IMR-90 (cell line): ENCODE measurements at regions not wholly inside any gene's neighbourhood (a gene's known extent, or its start where the extent isn't known, plus 50 kb on each side); places are given as distances from the start of the nearest gene placed in this dataset.
"Not testable (repeated sequence)": the region's sequence is repeated elsewhere in the genome, so short reads cannot be mapped to it uniquely, and the experiment has no call there.

Experiments used
- ATAC-seq: fragments of 200-7000 bp; cut with Tn5 transposase; 2 replicates; pipeline ENCODE4 v1.9.1; 2020; ENCODE audit warnings: low read depth, mild to moderate bottlenecking, moderate library complexity
- BruUV-seq: library from RNA; stranded (reverse); fragments of 400-500 nt; replicated peaks from 2 replicates; lab custom pipeline; 2021; lab: Mats Ljungman, UMichigan
- CTCF ChIA-PET: fragments of 300-600 bp; formaldehyde crosslinking; extraction: SDS; loops from one replicate; lab custom pipeline; 2021; ENCODE audit warnings: antibody characterized with exemption; lab: Yijun Ruan, JAX
- POLR2A ChIA-PET: fragments of 300-600 bp; sonication (Branson Sonifier 250); formaldehyde crosslinking; loops from one replicate; lab custom pipeline; 2022; ENCODE audit warnings: antibody characterized with exemption; ENCODE audit not compliant: unreplicated experiment; lab: Charles Lee
- DNase-seq: peaks from one replicate; pipeline ENCODE4 v3.0.0; 2013
- H2AFZ ChIP-seq: replicated peaks from 2 replicates; pipeline ENCODE3; 2013; ENCODE audit warnings: low read length, mild to moderate bottlenecking; ENCODE audit not compliant: poor library complexity
- H2AK5ac ChIP-seq: 2 replicates; pipeline ENCODE4 v1.6.1; 2013; ENCODE audit warnings: low read depth, low read length, inconsistent platforms
- H2AK9ac ChIP-seq: replicated peaks from 2 replicates; pipeline ENCODE3; 2013; ENCODE audit warnings: mild to moderate bottlenecking, low read depth, low read length, moderate library complexity; ENCODE audit not compliant: poor library complexity
- H2BK120ac ChIP-seq: 2 replicates; pipeline ENCODE4 v1.6.1; 2013; ENCODE audit warnings: low read depth, low read length, inconsistent platforms
- H2BK15ac ChIP-seq: 3 replicates; pipeline ENCODE4 v1.6.1; 2013; ENCODE audit warnings: low read depth, low read length, inconsistent platforms
- H2BK20ac ChIP-seq: 2 replicates; pipeline ENCODE4 v1.6.1; 2013; ENCODE audit warnings: low read depth, mild to moderate bottlenecking, inconsistent platforms, low read length, moderate library complexity
- H2BK5ac ChIP-seq: 2 replicates; pipeline ENCODE4 v1.6.1; 2013; ENCODE audit warnings: mild to moderate bottlenecking, low read depth, low read length, inconsistent platforms; ENCODE audit not compliant: poor library complexity, severe bottlenecking
- H3K14ac ChIP-seq: replicated peaks from 2 replicates; pipeline ENCODE4 v1.6.1; 2013; ENCODE audit warnings: low read depth, low read length, inconsistent platforms
- H3K18ac ChIP-seq: 2 replicates; pipeline ENCODE4 v1.6.1; 2013; ENCODE audit warnings: low read depth, low read length, control low read depth
- H3K23ac ChIP-seq: 2 replicates; pipeline ENCODE4 v1.6.1; 2013; ENCODE audit warnings: low read depth, low read length, inconsistent platforms
- H3K27ac ChIP-seq: 2 replicates; pipeline ENCODE4 v1.5.1; 2013; ENCODE audit warnings: mild to moderate bottlenecking, control low read depth, low read length; ENCODE audit not compliant: insufficient read depth
- H3K27me3 ChIP-seq: 2 replicates; pipeline ENCODE4 v1.6.1; 2013; ENCODE audit warnings: low read length; ENCODE audit not compliant: control insufficient read depth, insufficient read depth
- H3K36me3 ChIP-seq: 2 replicates; pipeline ENCODE4 v1.6.1; 2013; ENCODE audit warnings: low read length, mixed read lengths; ENCODE audit not compliant: control insufficient read depth, insufficient read depth
- H3K4ac ChIP-seq: 2 replicates; pipeline ENCODE4 v1.6.1; 2013; ENCODE audit warnings: low read depth, low read length, inconsistent platforms
- H3K4me1 ChIP-seq: 2 replicates; pipeline ENCODE4 v1.6.1; 2013; ENCODE audit warnings: low read length, mixed read lengths; ENCODE audit not compliant: control insufficient read depth, insufficient read depth
- H3K4me2 ChIP-seq: 2 replicates; pipeline ENCODE4 v1.6.1; 2013; ENCODE audit warnings: low read depth, mild to moderate bottlenecking, control low read depth, low read length, moderate library complexity
- H3K4me3 ChIP-seq: 2 replicates; pipeline ENCODE4 v1.5.1; 2013; ENCODE audit warnings: low read depth, mild to moderate bottlenecking, control low read depth, low read length, moderate library complexity; ENCODE audit not compliant: insufficient read depth
- H3K56ac ChIP-seq: 2 replicates; pipeline ENCODE4 v1.6.1; 2013; ENCODE audit warnings: low read length, inconsistent platforms; ENCODE audit not compliant: insufficient read depth; ENCODE audit errors: extremely low read depth
- H3K79me1 ChIP-seq, 2 experiments: 2 replicates each; pipeline ENCODE4 v1.6.1; 2013; ENCODE audit warnings: low read length in 2 of 2, inconsistent platforms in 1 of 2, low read depth in 1 of 2
- H3K9ac ChIP-seq: 2 replicates; pipeline ENCODE4 v1.6.1; 2013; ENCODE audit warnings: low read depth, low read length, control low read depth
- H3K9me1 ChIP-seq: 2 replicates; pipeline ENCODE4 v1.6.1; 2013; ENCODE audit warnings: low read length, inconsistent platforms; ENCODE audit not compliant: insufficient read depth
- H3K9me3 ChIP-seq: 2 replicates; pipeline ENCODE4 v1.6.1; 2013; ENCODE audit warnings: low read length; ENCODE audit not compliant: control insufficient read depth, insufficient read depth
- H4K20me1 ChIP-seq: 2 replicates; pipeline ENCODE4 v1.6.1; 2013; ENCODE audit warnings: low read length, inconsistent platforms; ENCODE audit not compliant: insufficient read depth
- H4K5ac ChIP-seq: 2 replicates; pipeline ENCODE4 v1.6.1; 2013; ENCODE audit warnings: mild to moderate bottlenecking, low read depth, low read length, control low read depth
- H4K8ac ChIP-seq, 2 experiments: 2 replicates each; pipeline ENCODE4 v1.6.1; 2013; ENCODE audit warnings: low read depth in 2 of 2, low read length in 2 of 2, control low read depth in 1 of 2, inconsistent platforms in 1 of 2
- H4K91ac ChIP-seq: 2 replicates; pipeline ENCODE4 v1.6.1; 2013; ENCODE audit warnings: low read depth, low read length, inconsistent platforms; ENCODE audit not compliant: insufficient read depth
- WGBS, 2 experiments: methylation state at CpG; one replicate each; pipeline versions ENCODE4 v1.1.5 to v1.1.7; 2013; ENCODE audit warnings: missing lambda C conversion rate in 2 of 2; ENCODE audit not compliant: insufficient read length in 1 of 2; ENCODE audit errors: extremely low coverage in 2 of 2; 5-methylcytosine and 5-hydroxymethylcytosine counted together
- dilution Hi-C: fragments of 300-500 bp; cut with HindIII; formaldehyde crosslinking; loops from one replicate; pipeline ENCODE4 v1.14.3; 2018; ENCODE audit warnings: low sequenced_read_pairs; ENCODE audit not compliant: unreplicated experiment
- in situ Hi-C: fragments of 300-500 bp; cut with MboI; formaldehyde crosslinking; loops from 3 replicates; pipeline ENCODE4 v1.14.3; 2019; ENCODE audit warnings: low sequenced_read_pairs, inconsistent platforms, mixed read lengths
- intact Hi-C: fragments of 100-400 bp; cut with micrococcal nuclease; formaldehyde crosslinking; loops from 2 replicates; pipeline ENCODE4 v1.10.0; 2022

DNA sequence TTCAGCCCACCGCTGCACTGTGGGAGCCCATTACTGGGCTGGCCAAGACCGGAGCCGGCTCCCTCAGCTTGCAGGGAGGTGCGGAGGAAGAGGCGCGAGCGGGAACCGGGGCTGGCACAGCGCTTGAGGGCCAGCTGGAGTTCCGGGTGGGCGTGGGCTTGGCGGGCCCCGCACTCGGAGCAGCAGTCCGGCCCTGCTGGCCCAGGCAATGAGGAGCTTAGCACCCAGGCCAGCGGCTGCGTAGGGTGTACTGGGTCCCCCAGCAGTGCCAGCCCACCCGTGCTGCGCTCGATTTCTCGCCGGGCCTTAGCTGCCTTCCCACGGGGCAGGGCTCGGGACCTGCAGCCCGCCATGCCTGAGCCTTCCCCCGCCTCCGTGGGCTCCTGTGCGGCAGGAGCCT lies 307.8 kb upstream of the DUSP10 start:
- DNase-seq, in situ Hi-C loops, H3K14ac ChIP-seq, H2AK5ac ChIP-seq, H4K8ac ChIP-seq, H3K27me3 ChIP-seq, CTCF ChIA-PET, H2AFZ ChIP-seq, H3K36me3 ChIP-seq, H3K23ac ChIP-seq, H4K20me1 ChIP-seq, H4K91ac ChIP-seq, H2AK9ac ChIP-seq, H2BK120ac ChIP-seq, POLR2A ChIA-PET, H3K56ac ChIP-seq, H3K27ac ChIP-seq, H3K9me1 ChIP-seq, H2BK20ac ChIP-seq, BruUV-seq, H3K79me1 ChIP-seq, H3K9me3 ChIP-seq, H2BK5ac ChIP-seq, H3K4me3 ChIP-seq, H3K4ac ChIP-seq, H3K18ac ChIP-seq, H2BK15ac ChIP-seq, H4K5ac ChIP-seq, H3K9ac ChIP-seq, ATAC-seq, dilution Hi-C loops, H3K4me2 ChIP-seq: not testable (repeated sequence)
- 96% methylated on average over 12 of the region's 28 CpGs; no CpG with 5 or more reads in 1 of the 2 experiments for WGBS, 2 experiments
- intact Hi-C loops: loop anchor here (10.0 kb wide), 2 partner anchors 185 to 405 kb away; no protein-coding TSS in a partner anchor
- peaks cover 10% of the 10 kb centered on the region for H3K4me1 ChIP-seq
